Panc1 (cell line): ENCODE measurements at regions not wholly inside any gene's neighbourhood (a gene's known extent, or its start where the extent isn't known, plus 50 kb on each side); places are given as distances from the start of the nearest gene placed in this dataset.

ENCODE experiments used
- ATAC-seq: fragments of 200-7000 bp; cut with Tn5 transposase; 2 replicates; pipeline ENCODE4 v1.9.1; 2020; ENCODE audit warnings: mild to moderate bottlenecking, moderate library complexity
- BruUV-seq: library from RNA; stranded (reverse); fragments of 400-500 nt; replicated peaks from 2 replicates; lab custom pipeline; 2021; lab: Mats Ljungman, UMichigan
- CTCF ChIA-PET: fragments of 300-600 bp; sonication (Branson Sonifier 250); formaldehyde crosslinking; loops from one replicate; lab custom pipeline; 2022; ENCODE audit warnings: antibody characterized with exemption; lab: Charles Lee
- POLR2A ChIA-PET: fragments of 300-600 bp; sonication (Branson Sonifier 250); formaldehyde crosslinking; loops from one replicate; lab custom pipeline; 2022; ENCODE audit warnings: antibody characterized with exemption; lab: Charles Lee
- DNase-seq: peaks from one replicate; pipeline ENCODE4 v3.0.0-alpha.2; 2010; ENCODE audit warnings: low read depth, low spot score
- H3K27ac ChIP-seq: 2 replicates; pipeline ENCODE4 v1.5.1; 2011; ENCODE audit warnings: mild to moderate bottlenecking, low read length, inconsistent platforms
- H3K27me3 ChIP-seq: fragments of 200-500 bp; sonication (Bioruptor generic); 2 replicates; pipeline ENCODE4 v1.6.0; 2014; ENCODE audit warnings: low read length, inconsistent platforms; ENCODE audit not compliant: control insufficient read depth, insufficient read depth
- H3K36me3 ChIP-seq: fragments of 200-500 bp; sonication (Bioruptor generic); 2 replicates; pipeline ENCODE4 v1.5.1; 2014; ENCODE audit warnings: inconsistent platforms, mild to moderate bottlenecking, low read length, moderate library complexity; ENCODE audit not compliant: control insufficient read depth, insufficient read depth
- H3K4me1 ChIP-seq: 2 replicates; pipeline ENCODE4 v1.5.1; 2011; ENCODE audit warnings: inconsistent platforms, mild to moderate bottlenecking, low read length, moderate library complexity; ENCODE audit not compliant: control insufficient read depth, insufficient read depth
- H3K4me3 ChIP-seq, 2 experiments: 2 replicates each; pipeline ENCODE4 v1.5.1; 2011 to 2012; ENCODE audit warnings: low read depth in 2 of 2, low read length in 2 of 2, mild to moderate bottlenecking in 2 of 2, inconsistent platforms in 1 of 2, moderate library complexity in 1 of 2
- H3K9me3 ChIP-seq: fragments of 200-500 bp; sonication (Bioruptor generic); 2 replicates; pipeline ENCODE4 v1.5.1; 2014; ENCODE audit warnings: low read depth, mild to moderate bottlenecking, inconsistent platforms, low read length, moderate library complexity; ENCODE audit not compliant: control insufficient read depth, insufficient read depth
- CTCF ChIP-seq: fragments of 450-650 bp; IDR thresholded peaks from 2 replicates; pipeline ENCODE4 v1.5.1; 2017; ENCODE audit warnings: mild to moderate bottlenecking
- POLR2AphosphoS5 ChIP-seq: IDR thresholded peaks from 2 replicates; pipeline ENCODE4 v1.6.1; 2012; ENCODE audit warnings: mild to moderate bottlenecking, low read depth, low read length, moderate library complexity
- REST ChIP-seq, 2 experiments: IDR thresholded peaks; 2 replicates each; pipeline ENCODE4 v1.6.1; 2011 to 2012; ENCODE audit warnings: low read depth in 2 of 2, control low read depth in 1 of 2, low read length in 1 of 2, mild to moderate bottlenecking in 1 of 2, moderate library complexity in 1 of 2; ENCODE audit not compliant: insufficient read depth in 1 of 2
- SIN3A ChIP-seq: IDR thresholded peaks from 2 replicates; pipeline ENCODE4 v1.6.1; 2012; ENCODE audit warnings: low read depth, mild to moderate bottlenecking, low read length, moderate library complexity, borderline replicate concordance; ENCODE audit not compliant: insufficient read depth
- TCF7L2 ChIP-seq: IDR thresholded peaks from 2 replicates; pipeline ENCODE4 v1.6.1; 2011; ENCODE audit warnings: mild to moderate bottlenecking, low read depth, low read length, inconsistent platforms
- in situ Hi-C: cut with HindIII; loops from 2 replicates; pipeline ENCODE4 v1.10.0; 2016; ENCODE audit warnings: low sequenced_read_pairs, low pct_unique_long_range_greater_than_20kb
- intact Hi-C: fragments of 100-400 bp; cut with micrococcal nuclease; formaldehyde crosslinking; loops from one replicate; pipeline ENCODE4 v1.10.0; 2022; ENCODE audit not compliant: unreplicated experiment

- DNase-seq: no peak
- POLR2A ChIA-PET: no interaction called here
These were observed 98.0 kb upstream of the LHX1 start for GRCh38 chr17:36839256-36839655.

GRCh38 chr17:36840796-36841195 is 96.5 kb upstream of the LHX1 start:
- H3K27me3 ChIP-seq: no peaks in the 10 kb centered on the region
- BruUV-seq: no TSS peak
- no peak overlapping the region for H3K4me3 ChIP-seq
- TF ChIP-seq SIN3A (no peak), CTCF (no peak), REST (IDR thresholded peaks at IDR 0.05; ENCODE audit: insufficient read depth in 1 of 2, low read depth in 2 of 2, low read length in 1 of 2) (no peak), TCF7L2 (no peak), POLR2AphosphoS5 (no peak)
- intact Hi-C loops (no loop called here), in situ Hi-C loops (no loop called here)
- CTCF ChIA-PET: no interaction called here
- no peak for DNase-seq
- POLR2A ChIA-PET: no interaction called here
- no peaks in the 10 kb centered on the region for H3K36me3 ChIP-seq
- H3K9me3 ChIP-seq: no peaks in the 10 kb centered on the region
- H3K27ac ChIP-seq: no peak overlapping the region
- no peaks in the 10 kb centered on the region for H3K4me1 ChIP-seq
- ATAC-seq: no peak

More at GRCh38 chr17:36839256-36839655, 98.0 kb upstream of the LHX1 start:
- CTCF ChIA-PET: no interaction called here
- H3K27me3 ChIP-seq: no peaks in the 10 kb centered on the region
- BruUV-seq: no TSS peak
- TF ChIP-seq SIN3A: no peak
- no peak for TF ChIP-seq POLR2AphosphoS5
- TF ChIP-seq REST (IDR thresholded peaks at IDR 0.05; ENCODE audit: insufficient read depth in 1 of 2, low read depth in 2 of 2, low read length in 1 of 2): no peak
- no peaks in the 10 kb centered on the region for H3K9me3 ChIP-seq
- no peaks in the 10 kb centered on the region for H3K36me3 ChIP-seq
- no peaks in the 10 kb centered on the region for H3K4me1 ChIP-seq
- ATAC-seq: no peak
- in situ Hi-C loops (no loop called here), intact Hi-C loops (no loop called here)
- no peak overlapping the region for H3K27ac ChIP-seq
- no peak overlapping the region for H3K4me3 ChIP-seq
